KMS-11 (cell line): ENCODE measurements at regions not wholly inside any gene's neighbourhood (a gene's known extent, or its start where the extent isn't known, plus 50 kb on each side); places are given as distances from the start of the nearest gene placed in this dataset.

Source experiments
- H2AFZ ChIP-seq: fragments of 200-600 bp; sonication (generic); 2 replicates; pipeline ENCODE4 v1.6.1; 2016; ENCODE audit warnings: antibody characterized with exemption, mixed run types, low read depth
- H3K27ac ChIP-seq: fragments of 200-600 bp; sonication (generic); 2 replicates; pipeline ENCODE4 v1.6.1; 2016; ENCODE audit warnings: mild to moderate bottlenecking, mixed run types
- H3K27me3 ChIP-seq: fragments of 200-600 bp; sonication (generic); 2 replicates; pipeline ENCODE4 v1.6.1; 2017; ENCODE audit warnings: mild to moderate bottlenecking, low read depth, mixed run types, moderate library complexity; ENCODE audit not compliant: insufficient read depth
- H3K36me3 ChIP-seq: fragments of 200-600 bp; sonication (generic); 2 replicates; pipeline ENCODE4 v1.6.1; 2017; ENCODE audit warnings: mild to moderate bottlenecking, mixed run types; ENCODE audit not compliant: insufficient read depth
- H3K4me1 ChIP-seq: fragments of 200-600 bp; sonication (generic); 2 replicates; pipeline ENCODE4 v1.6.1; 2016; ENCODE audit warnings: mild to moderate bottlenecking, low read depth, mixed run types; ENCODE audit not compliant: poor library complexity, severe bottlenecking
- H3K4me2 ChIP-seq: fragments of 200-600 bp; sonication (generic); 2 replicates; pipeline ENCODE4 v1.7.0; 2016; ENCODE audit warnings: mild to moderate bottlenecking, mixed run types
- H3K4me3 ChIP-seq: fragments of 200-600 bp; sonication (generic); IDR thresholded peaks from 2 replicates; pipeline ENCODE4 v1.6.1; 2017; ENCODE audit warnings: low read depth, low read length, mixed read lengths; ENCODE audit not compliant: insufficient read depth
- H3K79me2 ChIP-seq: fragments of 200-600 bp; sonication (generic); 2 replicates; pipeline ENCODE4 v1.6.1; 2016; ENCODE audit warnings: low read depth, mixed run types; ENCODE audit not compliant: insufficient read depth
- H3K9ac ChIP-seq: fragments of 200-600 bp; sonication (generic); 2 replicates; pipeline ENCODE4 v1.6.1; 2016; ENCODE audit warnings: mild to moderate bottlenecking, mixed run types
- H4K20me1 ChIP-seq: fragments of 200-600 bp; sonication (generic); 2 replicates; pipeline ENCODE4 v1.6.1; 2016; ENCODE audit warnings: mild to moderate bottlenecking, mixed run types; ENCODE audit not compliant: insufficient read depth
- TF ChIP-seq, protein P1 (sequence below): fragments of 200-600 bp; sonication (generic); conservative IDR thresholded peaks from 2 replicates; pipeline ENCODE4 v1.6.1; 2017; ENCODE audit warnings: low read depth, mild to moderate bottlenecking, antibody characterized with exemption, low read length, moderate library complexity, mixed read lengths

GRCh38 chr20:60627751-60628565 lies 624.1 kb upstream of the CDH4 start:
- Histone ChIP-seq H3K79me2 (no peaks in the 10 kb centered on the region), H3K4me3 (no peak overlapping the region), H3K4me1 (no peaks in the 10 kb centered on the region), H2AFZ (no peak overlapping the region), H3K4me2 (no peak overlapping the region), H3K9ac (no peak overlapping the region), H4K20me1 (no peaks in the 10 kb centered on the region), H3K36me3 (no peaks in the 10 kb centered on the region), H3K27ac (no peak overlapping the region), H3K27me3 (no peaks in the 10 kb centered on the region)
- TF ChIP-seq, protein P1, sequence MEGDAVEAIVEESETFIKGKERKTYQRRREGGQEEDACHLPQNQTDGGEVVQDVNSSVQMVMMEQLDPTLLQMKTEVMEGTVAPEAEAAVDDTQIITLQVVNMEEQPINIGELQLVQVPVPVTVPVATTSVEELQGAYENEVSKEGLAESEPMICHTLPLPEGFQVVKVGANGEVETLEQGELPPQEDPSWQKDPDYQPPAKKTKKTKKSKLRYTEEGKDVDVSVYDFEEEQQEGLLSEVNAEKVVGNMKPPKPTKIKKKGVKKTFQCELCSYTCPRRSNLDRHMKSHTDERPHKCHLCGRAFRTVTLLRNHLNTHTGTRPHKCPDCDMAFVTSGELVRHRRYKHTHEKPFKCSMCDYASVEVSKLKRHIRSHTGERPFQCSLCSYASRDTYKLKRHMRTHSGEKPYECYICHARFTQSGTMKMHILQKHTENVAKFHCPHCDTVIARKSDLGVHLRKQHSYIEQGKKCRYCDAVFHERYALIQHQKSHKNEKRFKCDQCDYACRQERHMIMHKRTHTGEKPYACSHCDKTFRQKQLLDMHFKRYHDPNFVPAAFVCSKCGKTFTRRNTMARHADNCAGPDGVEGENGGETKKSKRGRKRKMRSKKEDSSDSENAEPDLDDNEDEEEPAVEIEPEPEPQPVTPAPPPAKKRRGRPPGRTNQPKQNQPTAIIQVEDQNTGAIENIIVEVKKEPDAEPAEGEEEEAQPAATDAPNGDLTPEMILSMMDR = no peak

DNA sequence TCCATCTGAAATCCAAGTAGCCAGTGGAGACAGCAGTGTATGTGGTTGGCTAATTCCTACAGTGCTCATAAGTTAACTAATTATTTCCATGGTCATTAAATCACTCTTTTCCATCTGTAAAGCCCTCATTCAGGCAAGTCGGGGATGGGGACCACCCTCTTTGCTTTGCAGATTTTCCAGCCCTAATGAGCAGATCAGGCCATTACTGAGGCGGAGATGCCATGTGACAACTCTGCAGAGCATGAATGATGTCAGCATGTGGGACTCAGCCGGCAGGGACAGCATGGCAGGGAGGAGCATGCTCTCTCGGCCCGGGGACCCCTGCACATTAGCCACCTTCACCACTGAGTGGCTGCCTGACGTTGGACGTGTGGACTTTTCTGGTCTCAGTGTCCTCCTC lies 623.3 kb upstream of the CDH4 start:
- H4K20me1 ChIP-seq = no peaks in the 10 kb centered on the region
- no peak overlapping the region for H3K4me2 ChIP-seq
- H3K36me3 ChIP-seq = no peaks in the 10 kb centered on the region
- H3K4me3 ChIP-seq = no peak overlapping the region
- no peaks in the 10 kb centered on the region for H3K79me2 ChIP-seq
- H3K9ac ChIP-seq = no peak overlapping the region
- TF ChIP-seq, protein P1 = no peak
- H3K4me1 ChIP-seq = no peaks in the 10 kb centered on the region
- H3K27me3 ChIP-seq = no peaks in the 10 kb centered on the region
- no peak overlapping the region for H3K27ac ChIP-seq
- no peak overlapping the region for H2AFZ ChIP-seq

- no peaks in the 10 kb centered on the region for H3K79me2 ChIP-seq
- no peaks in the 10 kb centered on the region for H4K20me1 ChIP-seq
- H3K9ac ChIP-seq = no peak overlapping the region
- H3K36me3 ChIP-seq = no peaks in the 10 kb centered on the region
- TF ChIP-seq, protein P1 = no peak
- H3K4me2 ChIP-seq = no peak overlapping the region
- H3K27me3 ChIP-seq = no peaks in the 10 kb centered on the region
- no peak overlapping the region for H2AFZ ChIP-seq
- no peak overlapping the region for H3K4me3 ChIP-seq
- H3K4me1 ChIP-seq = no peaks in the 10 kb centered on the region
- H3K27ac ChIP-seq = no peak overlapping the region
Measured at GRCh38 chr20:60629206-60629605, 622.9 kb upstream of the CDH4 start.

DNA sequence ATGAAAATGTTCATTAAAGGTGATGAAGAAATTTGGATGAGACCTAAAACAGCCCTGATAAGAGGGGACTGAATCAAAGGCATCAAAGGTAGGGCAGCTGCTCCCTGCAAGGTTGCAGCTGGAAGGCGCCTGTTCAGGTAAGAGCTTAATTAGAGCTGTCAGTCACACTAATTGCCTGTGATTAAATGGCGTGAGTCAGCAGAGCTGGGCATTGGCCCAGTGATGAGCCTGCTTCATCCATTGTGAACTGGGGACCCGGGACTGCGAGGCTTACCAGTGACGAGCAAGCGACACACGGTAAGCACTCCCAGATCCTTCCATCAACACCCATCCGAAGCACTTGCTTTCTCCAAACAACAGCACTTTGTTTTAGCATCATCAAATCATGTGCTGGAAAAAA lies 621.5 kb upstream of the CDH4 start:
- Histone ChIP-seq H3K36me3 (no peaks in the 10 kb centered on the region), H4K20me1 (no peaks in the 10 kb centered on the region), H3K4me3 (no peak overlapping the region), H3K79me2 (no peaks in the 10 kb centered on the region), H2AFZ (no peak overlapping the region), H3K27me3 (no peaks in the 10 kb centered on the region), H3K9ac (no peak overlapping the region), H3K4me2 (no peak overlapping the region), H3K4me1 (no peaks in the 10 kb centered on the region), H3K27ac (no peak overlapping the region)
- TF ChIP-seq, protein P1 = no peak
